Right lobe of liver (tissue), 6 donors: ENCODE measurements at regions not wholly inside any gene's neighbourhood (a gene's known extent, or its start where the extent isn't known, plus 50 kb on each side); places are given as distances from the start of the nearest gene placed in this dataset.

Source experiments
- ATAC-seq, 4 donors: fragments of 200-7000 bp; cut with Tn5 transposase; one replicate each; pipeline ENCODE4 v1.9.1; 2020; ENCODE audit warnings: mild to moderate bottlenecking in 4 of 4, moderate library complexity in 4 of 4
- DNase-seq, 3 donors: peaks; one replicate each; pipeline ENCODE4 v3.0.0-alpha.2; 2020
- H3K27ac ChIP-seq, 3 donors: fragments of 200-600 bp; one replicate each; pipeline ENCODE4 v1.8.0; 2022
- H3K27me3 ChIP-seq, 2 donors: fragments of 200-600 bp; one replicate each; pipeline ENCODE4 v1.8.0; 2022
- H3K36me3 ChIP-seq, 4 donors: fragments of 200-600 bp; sonication (generic) in 1 of 4; one replicate each; pipeline versions ENCODE4 v1.5.1 to v1.8.0; 2017 to 2022; ENCODE audit warnings: control low read depth in 1 of 4
- H3K4me1 ChIP-seq, 4 donors: fragments of 200-600 bp; sonication (generic) in 1 of 4; one replicate each; pipeline versions ENCODE4 v1.5.1 to v1.8.0; 2017 to 2022; ENCODE audit warnings: control low read depth in 1 of 4
- H3K4me3 ChIP-seq, 3 donors: fragments of 200-600 bp; one replicate each; pipeline ENCODE4 v1.8.0; 2022
- H3K9me3 ChIP-seq, 4 donors: fragments of 200-600 bp; sonication (generic) in 1 of 4; one replicate each; pipeline versions ENCODE4 v1.5.1 to v1.8.0; 2017 to 2022; ENCODE audit warnings: control low read depth in 1 of 4
- CTCF ChIP-seq, 4 donors: fragments of 200-600 bp in 3 of 4; fragments of 450-650 bp in 1 of 4; IDR thresholded peaks; one replicate each; pipeline versions ENCODE4 v1.5.1 to v1.8.0; 2016 to 2022; ENCODE audit warnings: antibody characterized with exemption in 4 of 4, mild to moderate bottlenecking in 2 of 4
- POLR2A ChIP-seq: fragments of 450-650 bp; IDR thresholded peaks from one replicate; pipeline ENCODE4 v1.6.1; 2017; ENCODE audit warnings: antibody characterized with exemption, mild to moderate bottlenecking
- WGBS: methylation state at CpG from one replicate; pipeline ENCODE4 v1.1.6; 2018; ENCODE audit warnings: low coverage, low lambda C conversion rate; ENCODE audit not compliant: insufficient coverage; ENCODE audit errors: missing lambda C conversion rate; 5-methylcytosine and 5-hydroxymethylcytosine counted together
- intact Hi-C, 2 donors: fragments of 100-400 bp; cut with DNase I; formaldehyde crosslinking; loops; one replicate each; pipeline versions ENCODE4 v1.11.2 to v1.14.1; 2022
- donor health status: DM: no; HTN: yes; CAD: no.
- donor health status: DM: no; HTN: no; CAD: no.
- donor health status: DM: no; HTN: no; CAD: no.
- donor health status: DM: no; HTN: yes; CAD: no.
- donor health status: DM: no; HTN: yes; CAD: no.

GRCh38 chr5:39775086-39775796 lies 350.5 kb upstream of the DAB2 start:
- DNase-seq (no peak), ATAC-seq (no peak)
- intact Hi-C loops: no loop called here
- WGBS: 52% methylated on average over 2 of the region's 2 CpGs
- Histone ChIP-seq H3K27me3 (no peaks in the 10 kb centered on the region), H3K27ac (no peak overlapping the region), H3K4me1 (no peaks in the 10 kb centered on the region), H3K4me3 (no peak overlapping the region), H3K36me3 (no peaks in the 10 kb centered on the region), H3K9me3 (no peaks in the 10 kb centered on the region)
- no peak for TF ChIP-seq CTCF (IDR thresholded peaks at IDR 0.05)
- TF ChIP-seq POLR2A: no peak

- H3K36me3 ChIP-seq: no peaks in the 10 kb centered on the region
- no peak overlapping the region for H3K27ac ChIP-seq
- intact Hi-C loops: no loop called here
- ATAC-seq (no peak), DNase-seq (no peak)
- H3K4me3 ChIP-seq: no peak overlapping the region
- TF ChIP-seq CTCF (IDR thresholded peaks at IDR 0.05) (no peak), POLR2A (no peak)
- H3K4me1 ChIP-seq: no peaks in the 10 kb centered on the region
- no peaks in the 10 kb centered on the region for H3K9me3 ChIP-seq
- H3K27me3 ChIP-seq: no peaks in the 10 kb centered on the region
Observed at GRCh38 chr5:39774605-39775004, 349.8 kb upstream of the DAB2 start.

GRCh38 chr5:39772307-39772706 lies 347.5 kb upstream of the DAB2 start:
- intact Hi-C loops: no loop called here
- WGBS: 61% methylated on average over 2 of the region's 2 CpGs
- TF ChIP-seq POLR2A: no peak
- TF ChIP-seq CTCF (IDR thresholded peaks at IDR 0.05): no peak

GRCh38 chr5:39767916-39768315 lies 343.1 kb upstream of the DAB2 start:
- no peaks in the 10 kb centered on the region for H3K36me3 ChIP-seq
- WGBS: 77% methylated on average over 5 of the region's 5 CpGs
- ATAC-seq: no peak
- intact Hi-C loops: no loop called here
- no peak for DNase-seq
- H3K4me3 ChIP-seq: no peak overlapping the region
- H3K9me3 ChIP-seq: no peaks in the 10 kb centered on the region
- H3K4me1 ChIP-seq: no peaks in the 10 kb centered on the region
- no peak overlapping the region for H3K27ac ChIP-seq
- TF ChIP-seq POLR2A (no peak), CTCF (IDR thresholded peaks at IDR 0.05) (no peak)
- no peaks in the 10 kb centered on the region for H3K27me3 ChIP-seq

More at GRCh38 chr5:39772307-39772706, 347.5 kb upstream of the DAB2 start:
- Histone ChIP-seq H3K4me1 (no peaks in the 10 kb centered on the region), H3K27me3 (no peaks in the 10 kb centered on the region), H3K27ac (no peak overlapping the region), H3K36me3 (no peaks in the 10 kb centered on the region), H3K4me3 (no peak overlapping the region), H3K9me3 (no peaks in the 10 kb centered on the region)
- DNase-seq (no peak), ATAC-seq (no peak)

- Histone ChIP-seq H3K27me3 (no peaks in the 10 kb centered on the region), H3K4me1 (no peaks in the 10 kb centered on the region), H3K36me3 (no peaks in the 10 kb centered on the region), H3K4me3 (no peak overlapping the region), H3K27ac (no peak overlapping the region), H3K9me3 (no peaks in the 10 kb centered on the region)
- intact Hi-C loops: no loop called here
- 28% methylated on average over 2 of the region's 2 CpGs for WGBS
- no peak for ATAC-seq
- DNase-seq: no peak
- TF ChIP-seq CTCF (IDR thresholded peaks at IDR 0.05): no peak
- TF ChIP-seq POLR2A: no peak
Observed at GRCh38 chr5:39765366-39765765, 340.6 kb upstream of the DAB2 start.
